Mesothelial cell of epicardium (in vitro differentiated cells): ENCODE measurements at regions not wholly inside any gene's neighbourhood (a gene's known extent, or its start where the extent isn't known, plus 50 kb on each side); places are given as distances from the start of the nearest gene placed in this dataset.

Experiments used
- DNase-seq, 2 experiments: peaks; one replicate each; pipeline ENCODE4 v3.0.0; 2021; ENCODE audit warnings: low spot score in 2 of 2; ENCODE audit not compliant: unreplicated experiment in 2 of 2
- H3K27ac Mint-ChIP-seq: 2 replicates; pipeline ENCODE4 v1.8.0; 2021; ENCODE audit warnings: mixed read lengths
- H3K27me3 Mint-ChIP-seq: 2 replicates; pipeline ENCODE4 v1.8.0; 2021; ENCODE audit warnings: low read depth, mixed read lengths
- H3K36me3 Mint-ChIP-seq: 2 replicates; pipeline ENCODE4 v1.8.0; 2021; ENCODE audit warnings: mixed read lengths
- H3K4me1 Mint-ChIP-seq: 2 replicates; pipeline ENCODE4 v1.8.0; 2021; ENCODE audit warnings: mixed read lengths
- H3K4me3 Mint-ChIP-seq: 2 replicates; pipeline ENCODE4 v1.8.0; 2021; ENCODE audit warnings: mild to moderate bottlenecking, moderate library complexity, mixed read lengths
- H3K9me3 Mint-ChIP-seq: 2 replicates; pipeline ENCODE4 v1.8.0; 2021; ENCODE audit warnings: mixed read lengths
- CTCF ChIP-seq: fragments of 200-600 bp; sonication (generic); IDR thresholded peaks from one replicate; pipeline ENCODE4 v1.5.0; 2021; ENCODE audit warnings: antibody characterized with exemption; ENCODE audit not compliant: unreplicated experiment

DNA sequence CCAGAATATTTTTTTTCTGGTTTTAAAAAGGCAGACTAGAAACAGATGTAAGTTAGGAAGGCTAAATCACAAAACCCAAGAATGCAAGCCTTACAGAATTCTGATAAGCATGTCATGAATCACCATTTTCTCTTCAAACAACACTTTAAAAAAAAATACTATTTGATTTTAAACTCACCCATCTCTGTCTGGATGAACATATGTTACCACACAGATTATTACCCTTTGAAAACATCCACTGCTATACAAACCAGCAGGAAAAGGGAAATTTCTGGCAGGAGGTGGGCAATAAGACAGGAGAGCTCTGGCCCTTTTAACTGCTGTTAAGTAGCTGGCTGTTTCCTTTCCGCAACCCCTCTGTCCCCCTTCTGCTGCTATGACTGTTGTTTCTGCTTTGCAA is 317.7 kb upstream of the NOCT start:
- Mint-ChIP-seq H3K27ac (peak overlapping the region; percentile 78), H3K27me3 (no peaks in the 10 kb centered on the region), H3K9me3 (no peaks in the 10 kb centered on the region), H3K36me3 (no peaks in the 10 kb centered on the region), H3K4me3 (no peak overlapping the region), H3K4me1 (peaks cover 29% of the 10 kb centered on the region)
- TF ChIP-seq CTCF: no peak
- no peak for DNase-seq

- no peak for DNase-seq
- no peak for TF ChIP-seq CTCF
- peaks cover 28% of the 10 kb centered on the region for H3K4me1 Mint-ChIP-seq
- no peak overlapping the region for H3K4me3 Mint-ChIP-seq
- H3K27me3 Mint-ChIP-seq: no peaks in the 10 kb centered on the region
- no peaks in the 10 kb centered on the region for H3K36me3 Mint-ChIP-seq
- H3K27ac Mint-ChIP-seq: peak overlapping the region; percentile 51
- H3K9me3 Mint-ChIP-seq: peaks cover 4% of the 10 kb centered on the region
These were observed 318.8 kb upstream of the NOCT start for GRCh38 chr4:138696771-138697170.

- Mint-ChIP-seq H3K27ac (no peak overlapping the region), H3K36me3 (no peaks in the 10 kb centered on the region), H3K4me1 (peaks cover 27% of the 10 kb centered on the region), H3K27me3 (no peaks in the 10 kb centered on the region), H3K9me3 (peaks cover 4% of the 10 kb centered on the region), H3K4me3 (no peak overlapping the region)
- no peak for TF ChIP-seq CTCF
- DNase-seq: no peak
These were observed 319.5 kb upstream of the NOCT start for GRCh38 chr4:138696058-138696457.

DNA sequence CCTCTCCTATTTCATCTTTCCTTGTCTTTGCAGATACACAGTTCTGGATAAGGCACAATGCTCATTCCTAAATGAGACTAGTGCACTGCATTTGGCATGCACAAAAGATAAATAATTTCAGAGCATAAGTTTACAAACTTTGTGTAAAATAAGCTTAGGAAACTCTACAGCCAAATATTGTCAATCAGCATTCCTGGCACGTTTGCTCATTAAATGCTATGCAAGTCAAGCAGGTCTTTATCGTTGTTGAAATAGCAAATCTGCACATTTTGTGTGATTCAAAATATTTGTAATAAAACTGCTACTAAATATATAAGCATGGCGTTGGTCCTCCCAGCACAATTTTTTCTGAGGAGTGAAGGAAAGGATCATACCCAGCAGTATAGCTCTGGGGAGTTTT is 322.1 kb upstream of the NOCT start:
- H3K4me1 Mint-ChIP-seq: peaks cover 27% of the 10 kb centered on the region
- H3K27ac Mint-ChIP-seq: no peak overlapping the region

DNA sequence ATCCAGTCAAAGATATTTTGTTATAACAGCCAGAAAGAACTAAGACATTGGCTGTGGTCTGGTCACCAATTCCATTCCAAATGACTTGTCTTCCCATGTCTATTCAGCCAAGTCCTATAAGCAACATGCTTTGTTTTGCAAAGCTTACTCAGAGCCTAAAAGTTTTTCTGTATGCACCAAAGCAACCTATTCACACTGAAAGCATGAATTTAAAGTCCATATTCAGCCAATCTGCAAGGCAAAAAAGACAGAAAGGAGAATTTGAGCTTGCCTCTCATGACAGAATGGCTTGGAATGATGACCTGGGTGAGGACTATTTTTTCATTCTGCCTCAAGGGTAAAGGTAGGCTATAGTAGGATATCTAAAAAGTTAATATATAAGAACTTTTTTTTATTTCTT is 323.2 kb upstream of the NOCT start:
- no peak for TF ChIP-seq CTCF
- no peak for DNase-seq
- peaks cover 20% of the 10 kb centered on the region for H3K4me1 Mint-ChIP-seq
- H3K27ac Mint-ChIP-seq: no peak overlapping the region
- H3K36me3 Mint-ChIP-seq: no peaks in the 10 kb centered on the region
- no peak overlapping the region for H3K4me3 Mint-ChIP-seq
- peaks cover 4% of the 10 kb centered on the region for H3K9me3 Mint-ChIP-seq
- H3K27me3 Mint-ChIP-seq: no peaks in the 10 kb centered on the region

More for the DNA sequence above, 322.1 kb upstream of the NOCT start:
- Mint-ChIP-seq H3K9me3 (peaks cover 4% of the 10 kb centered on the region), H3K27me3 (no peaks in the 10 kb centered on the region), H3K36me3 (no peaks in the 10 kb centered on the region), H3K4me3 (no peak overlapping the region)
- no peak for TF ChIP-seq CTCF
- no peak for DNase-seq

DNA sequence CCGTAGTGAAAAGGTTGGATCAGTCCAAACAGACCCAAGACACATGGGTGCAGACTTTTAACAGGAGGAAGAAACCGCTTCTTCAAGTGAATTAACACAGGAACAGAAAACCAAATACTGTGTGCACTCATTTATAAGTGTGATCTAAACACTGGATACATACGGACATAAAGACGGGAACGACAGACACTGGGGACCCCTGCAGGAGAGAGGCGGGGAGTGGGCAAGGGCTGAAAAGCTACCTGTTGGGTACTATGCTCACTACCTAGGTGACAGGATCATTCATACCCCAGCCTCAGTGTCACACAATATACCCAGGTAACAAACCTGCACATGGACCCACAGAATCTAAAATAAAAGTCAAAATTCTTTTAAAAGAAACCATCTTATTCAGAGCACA is 326.0 kb upstream of the NOCT start:
- Mint-ChIP-seq H3K4me1 (peaks cover 29% of the 10 kb centered on the region), H3K27me3 (no peaks in the 10 kb centered on the region), H3K9me3 (peaks cover 6% of the 10 kb centered on the region), H3K4me3 (no peak overlapping the region), H3K36me3 (no peaks in the 10 kb centered on the region), H3K27ac (no peak overlapping the region)
- no peak for TF ChIP-seq CTCF
- DNase-seq: no peak
